ENCODE measurements at regions not wholly inside any gene's neighbourhood (a gene's known extent, or its start where the extent isn't known, plus 50 kb on each side); places are given as distances from the start of the nearest gene placed in this dataset.

DNA sequence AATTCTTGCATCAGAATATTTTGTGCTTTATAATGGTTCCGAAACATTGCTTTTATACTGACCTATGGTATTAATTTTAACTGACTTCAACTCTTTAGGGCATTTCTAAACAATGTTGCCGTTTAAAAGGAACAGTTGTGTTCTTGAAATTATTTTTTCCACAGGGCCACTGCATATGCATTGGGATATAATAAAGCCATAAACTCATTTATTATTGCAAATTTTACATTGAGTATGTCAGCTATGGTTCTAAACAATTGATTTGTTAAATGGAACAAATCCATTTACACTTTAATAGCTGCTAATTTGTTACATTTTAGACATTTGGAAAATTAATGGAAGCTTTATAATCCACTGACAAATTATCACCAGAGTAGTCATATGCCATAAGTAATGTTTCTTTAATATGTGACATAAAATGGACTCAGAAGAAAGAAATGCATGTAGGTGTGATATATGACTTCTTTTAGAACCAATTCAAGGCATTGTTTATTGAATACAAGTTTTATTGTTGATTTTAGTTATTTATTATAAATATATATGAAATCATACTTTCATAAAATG is 553.3 kb downstream of the TLL1 start:
- no peak for FAIRE-seq
- TF ChIP-seq, protein P1, sequence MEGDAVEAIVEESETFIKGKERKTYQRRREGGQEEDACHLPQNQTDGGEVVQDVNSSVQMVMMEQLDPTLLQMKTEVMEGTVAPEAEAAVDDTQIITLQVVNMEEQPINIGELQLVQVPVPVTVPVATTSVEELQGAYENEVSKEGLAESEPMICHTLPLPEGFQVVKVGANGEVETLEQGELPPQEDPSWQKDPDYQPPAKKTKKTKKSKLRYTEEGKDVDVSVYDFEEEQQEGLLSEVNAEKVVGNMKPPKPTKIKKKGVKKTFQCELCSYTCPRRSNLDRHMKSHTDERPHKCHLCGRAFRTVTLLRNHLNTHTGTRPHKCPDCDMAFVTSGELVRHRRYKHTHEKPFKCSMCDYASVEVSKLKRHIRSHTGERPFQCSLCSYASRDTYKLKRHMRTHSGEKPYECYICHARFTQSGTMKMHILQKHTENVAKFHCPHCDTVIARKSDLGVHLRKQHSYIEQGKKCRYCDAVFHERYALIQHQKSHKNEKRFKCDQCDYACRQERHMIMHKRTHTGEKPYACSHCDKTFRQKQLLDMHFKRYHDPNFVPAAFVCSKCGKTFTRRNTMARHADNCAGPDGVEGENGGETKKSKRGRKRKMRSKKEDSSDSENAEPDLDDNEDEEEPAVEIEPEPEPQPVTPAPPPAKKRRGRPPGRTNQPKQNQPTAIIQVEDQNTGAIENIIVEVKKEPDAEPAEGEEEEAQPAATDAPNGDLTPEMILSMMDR (IDR thresholded peaks at IDR 0.05; ENCODE audit: insufficient read depth, missing control alignments): no peak

DNA sequence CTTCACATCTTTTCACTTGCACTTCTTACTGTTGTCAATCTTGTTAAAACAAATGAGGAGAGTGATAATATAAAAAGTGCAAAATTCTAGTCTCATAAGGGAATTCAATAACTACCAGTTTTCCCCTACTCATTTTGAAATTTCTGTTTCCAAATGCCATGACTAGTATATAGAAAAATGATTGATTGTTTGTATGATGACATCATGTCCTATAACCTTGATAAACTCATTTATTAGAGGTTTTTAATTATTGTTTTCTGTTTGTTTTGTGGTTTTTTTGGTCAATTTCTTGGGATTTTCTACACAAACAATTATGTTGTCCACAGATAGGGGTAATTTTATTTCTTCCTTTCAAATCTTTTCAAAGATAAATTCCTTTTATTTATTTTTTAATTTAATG is 559.1 kb downstream of the TLL1 start:
- no peak for DNase-seq (ENCODE audit: insufficient read length, low spot score)
- no peak for FAIRE-seq
- TF ChIP-seq, protein P1 (IDR thresholded peaks at IDR 0.05; ENCODE audit: insufficient read depth, missing control alignments): no peak

More for the DNA sequence above, 553.3 kb downstream of the TLL1 start:
- no peak for DNase-seq (ENCODE audit: insufficient read length, low spot score)

DNA sequence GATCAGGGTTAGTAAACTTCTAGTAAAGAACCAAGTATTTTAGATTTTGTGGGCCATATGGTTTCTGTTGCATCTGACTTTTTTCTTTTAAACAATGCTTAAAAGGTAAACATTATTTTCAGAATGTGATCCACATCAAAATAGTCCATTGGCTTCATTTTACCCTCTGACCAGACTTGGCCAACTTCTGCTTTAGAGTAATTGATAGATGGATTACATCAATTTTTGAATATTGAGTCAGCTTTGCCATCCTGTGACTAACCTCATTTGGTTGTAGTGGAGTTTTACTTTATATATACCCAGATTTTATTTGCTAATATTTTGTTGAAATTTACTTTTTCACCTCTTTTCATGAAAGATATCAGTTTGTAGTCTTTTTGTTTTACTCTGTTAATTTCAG is 559.8 kb downstream of the TLL1 start:
- TF ChIP-seq, protein P1 (IDR thresholded peaks at IDR 0.05; ENCODE audit: insufficient read depth, missing control alignments): no peak
- DNase-seq (ENCODE audit: insufficient read length, low spot score) (no peak), FAIRE-seq (no peak)

DNA sequence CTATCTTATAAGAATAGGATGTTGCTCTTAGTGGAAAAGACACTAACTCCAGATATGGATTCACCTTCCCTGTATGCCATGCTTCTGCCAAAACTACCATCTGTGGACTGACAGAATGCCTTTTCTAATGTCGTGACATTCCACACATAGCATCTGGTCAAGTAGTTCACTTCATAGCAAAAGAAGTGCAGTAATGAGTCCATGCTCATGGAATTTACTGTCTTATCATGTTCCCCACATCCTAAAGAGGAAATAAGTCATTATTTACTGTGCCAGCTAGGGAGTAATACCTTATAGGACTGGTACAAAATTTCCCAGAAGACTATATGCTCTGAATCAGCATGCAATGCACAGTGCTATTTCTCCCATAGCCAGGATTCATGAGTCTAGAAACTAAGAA is 562.4 kb downstream of the TLL1 start:
- FAIRE-seq (no peak), DNase-seq (ENCODE audit: insufficient read length, low spot score) (no peak)
- TF ChIP-seq, protein P1 (IDR thresholded peaks at IDR 0.05; ENCODE audit: insufficient read depth, missing control alignments): no peak

DNA sequence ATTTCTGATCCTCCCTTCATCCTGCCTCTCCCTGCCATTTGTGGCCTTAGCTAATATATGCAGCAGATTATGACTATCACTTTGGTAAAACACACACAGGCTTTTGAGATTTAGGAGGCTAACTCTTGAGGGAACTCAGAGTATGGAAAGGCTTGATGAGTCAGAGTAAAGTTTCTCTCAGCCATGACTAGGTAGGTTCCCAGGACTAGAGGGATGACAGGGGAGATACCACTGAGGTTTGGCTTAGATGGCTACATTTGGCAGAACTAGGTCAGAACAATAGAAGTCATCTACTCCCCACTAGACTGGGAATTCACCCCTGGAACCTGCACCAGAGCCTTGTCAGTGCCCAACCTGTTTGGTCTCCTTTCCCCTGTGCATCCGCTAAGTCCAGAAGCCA is 585.7 kb downstream of the TLL1 start:
- TF ChIP-seq, protein P1 (IDR thresholded peaks at IDR 0.05; ENCODE audit: insufficient read depth, missing control alignments): no peak
- FAIRE-seq (no peak), DNase-seq (ENCODE audit: insufficient read length, low spot score) (no peak)

DNA sequence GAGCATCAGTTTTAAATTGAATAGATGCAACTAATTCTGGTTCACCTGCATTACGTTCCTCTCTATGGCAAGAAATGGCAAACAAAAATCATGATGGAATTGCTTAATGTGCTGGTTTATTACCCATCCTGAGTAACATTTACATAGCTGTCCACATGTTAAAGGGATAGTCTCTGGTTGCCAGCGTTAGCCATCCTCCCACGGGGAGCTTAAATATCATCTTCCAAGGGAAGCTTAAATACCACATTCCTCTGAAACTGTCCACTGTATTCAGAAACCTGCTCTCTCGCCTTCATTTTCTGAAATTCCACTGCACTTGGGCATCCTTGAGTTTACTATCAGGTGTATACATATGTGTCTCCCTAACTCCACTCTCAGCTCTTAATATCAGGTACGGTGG is 586.6 kb downstream of the TLL1 start:
- FAIRE-seq: no peak
- no peak for DNase-seq (ENCODE audit: insufficient read length, low spot score)
- TF ChIP-seq, protein P1 (IDR thresholded peaks at IDR 0.05; ENCODE audit: insufficient read depth, missing control alignments): no peak

DNA sequence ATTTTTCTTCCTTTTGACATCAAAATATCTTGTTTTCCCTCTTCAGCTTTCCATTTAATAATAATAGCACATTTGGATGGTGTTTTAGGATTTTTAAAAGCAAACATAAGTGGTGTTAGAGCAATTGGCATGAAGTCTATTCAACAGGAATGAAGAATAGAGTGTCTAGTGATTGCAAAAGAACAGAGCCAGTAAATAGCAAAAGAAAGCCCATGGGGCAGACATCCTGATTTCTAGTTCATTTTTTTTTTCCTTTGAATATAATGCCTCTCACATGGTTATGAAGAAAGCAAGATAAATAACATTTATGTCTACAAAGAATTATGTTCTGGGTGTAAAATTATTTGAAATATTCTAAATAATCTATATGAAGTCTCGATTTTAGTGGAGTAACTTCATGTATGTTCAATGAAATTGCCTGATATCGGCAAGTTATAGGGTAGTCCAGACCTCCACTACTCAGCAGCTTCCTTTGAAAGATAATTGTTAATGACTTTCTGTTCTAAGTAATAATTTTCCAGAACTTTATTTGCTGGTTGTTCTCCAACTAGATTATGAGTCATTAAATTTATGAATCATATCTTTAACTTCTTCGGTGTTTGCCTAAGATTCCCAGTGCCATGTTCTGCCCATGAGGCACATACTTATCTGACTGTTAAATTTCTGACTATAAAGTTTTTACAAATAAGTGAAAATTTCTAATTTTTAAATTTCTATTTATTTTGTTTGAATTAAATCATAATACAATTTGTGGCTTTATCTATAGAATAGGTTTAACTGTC is 587.9 kb downstream of the TLL1 start:
- DNase-seq (ENCODE audit: insufficient read length, low spot score): no peak
- TF ChIP-seq, protein P1 (IDR thresholded peaks at IDR 0.05; ENCODE audit: insufficient read depth, missing control alignments): no peak
- no peak for FAIRE-seq

Data from D721Med (cell line).